HepG2 (cell line): ENCODE measurements at regions not wholly inside any gene's neighbourhood (a gene's known extent, or its start where the extent isn't known, plus 50 kb on each side); places are given as distances from the start of the nearest gene placed in this dataset.

Source experiments
- ATAD3A ChIP-seq: sonication (generic); formaldehyde crosslinking; IDR thresholded peaks from 2 replicates; pipeline ENCODE4 v1.4.0; 2020; ENCODE audit warnings: missing genetic modification reagents
- GFI1 ChIP-seq: sonication (generic); formaldehyde crosslinking; IDR thresholded peaks from 2 replicates; pipeline ENCODE4 v1.5.0; 2020; ENCODE audit warnings: missing genetic modification reagents, mild to moderate bottlenecking, borderline replicate concordance
- HMG20B ChIP-seq: conservative IDR thresholded peaks from 2 replicates; pipeline ENCODE4 v1.6.1; 2016; ENCODE audit warnings: missing genetic modification reagents, missing compliant biosample characterization
- HNF4A ChIP-seq: sonication (generic); formaldehyde crosslinking; IDR thresholded peaks from 2 replicates; pipeline ENCODE4 v1.4.0; 2020; ENCODE audit warnings: missing genetic modification reagents
- MEF2D ChIP-seq: sonication (generic); formaldehyde crosslinking; IDR thresholded peaks from 2 replicates; pipeline ENCODE4 v1.5.1; 2020; ENCODE audit warnings: mild to moderate bottlenecking, missing genetic modification reagents
- MEIS1 ChIP-seq: sonication (generic); formaldehyde crosslinking; IDR thresholded peaks from 2 replicates; pipeline ENCODE4 v1.9.0; 2021; ENCODE audit warnings: mild to moderate bottlenecking, missing genetic modification reagents, moderate library complexity, borderline replicate concordance
- NFYB ChIP-seq: sonication (generic); formaldehyde crosslinking; IDR thresholded peaks from 2 replicates; pipeline ENCODE4 v1.4.0; 2020; ENCODE audit warnings: missing genetic modification reagents
- SAFB2 ChIP-seq: sonication (generic); formaldehyde crosslinking; IDR thresholded peaks from 2 replicates; pipeline ENCODE4 v1.5.1; 2020; ENCODE audit warnings: missing genetic modification reagents, low read depth, mild to moderate bottlenecking, borderline replicate concordance
- ZC3H4 ChIP-seq: sonication (generic); formaldehyde crosslinking; IDR thresholded peaks from 2 replicates; pipeline ENCODE4 v1.4.0; 2020; ENCODE audit warnings: missing genetic modification reagents, borderline replicate concordance
- ZFAT ChIP-seq: sonication (generic); formaldehyde crosslinking; conservative IDR thresholded peaks from 2 replicates; pipeline ENCODE4 v1.8.1; 2023; ENCODE audit warnings: missing genetic modification reagents, inconsistent platforms
- ZFP1 ChIP-seq: IDR thresholded peaks from 2 replicates; pipeline ENCODE4 v1.6.1; 2016
- ZMYM4 ChIP-seq: sonication (generic); formaldehyde crosslinking; IDR thresholded peaks from 2 replicates; pipeline ENCODE4 v1.8.1; 2023; ENCODE audit warnings: mild to moderate bottlenecking, missing genetic modification reagents
- ZNF180 ChIP-seq: sonication (generic); formaldehyde crosslinking; IDR thresholded peaks from 2 replicates; pipeline ENCODE4 v1.4.0; 2020; ENCODE audit warnings: low read depth, missing genetic modification reagents, borderline replicate concordance
- ZNF430 ChIP-seq: sonication (generic); formaldehyde crosslinking; IDR thresholded peaks from 2 replicates; pipeline ENCODE4 v1.9.0; 2021; ENCODE audit warnings: mild to moderate bottlenecking, missing genetic modification reagents
- ZNF446 ChIP-seq: sonication (generic); formaldehyde crosslinking; IDR thresholded peaks from 2 replicates; pipeline ENCODE4 v1.5.0; 2020; ENCODE audit warnings: mild to moderate bottlenecking, missing genetic modification reagents
- ZNF501 ChIP-seq: sonication (generic); formaldehyde crosslinking; IDR thresholded peaks from 2 replicates; pipeline ENCODE4 v1.5.1; 2020; ENCODE audit warnings: mild to moderate bottlenecking, moderate library complexity, missing genetic modification reagents
- ZNF549 ChIP-seq: sonication (generic); formaldehyde crosslinking; IDR thresholded peaks from 2 replicates; pipeline ENCODE4 v1.5.0; 2020; ENCODE audit warnings: missing genetic modification reagents
- ZNF556 ChIP-seq: sonication (generic); formaldehyde crosslinking; IDR thresholded peaks from 2 replicates; pipeline ENCODE4 v1.4.0; 2020; ENCODE audit warnings: mild to moderate bottlenecking, missing genetic modification reagents, borderline replicate concordance
- ZNF563 ChIP-seq: sonication (generic); formaldehyde crosslinking; IDR thresholded peaks from 2 replicates; pipeline ENCODE4 v1.8.0; 2022; ENCODE audit warnings: mild to moderate bottlenecking, moderate library complexity, missing genetic modification reagents
- ZNF598 ChIP-seq: sonication (generic); formaldehyde crosslinking; IDR thresholded peaks from 2 replicates; pipeline ENCODE4 v1.5.1; 2020; ENCODE audit warnings: mild to moderate bottlenecking, missing genetic modification reagents, borderline replicate concordance
- ZNF709 ChIP-seq: sonication (generic); formaldehyde crosslinking; IDR thresholded peaks from 2 replicates; pipeline ENCODE4 v1.5.0; 2020; ENCODE audit warnings: mild to moderate bottlenecking, missing genetic modification reagents
- ZNF724P ChIP-seq: sonication (generic); formaldehyde crosslinking; IDR thresholded peaks from 2 replicates; pipeline ENCODE4 v1.8.0; 2022; ENCODE audit warnings: missing genetic modification reagents, borderline replicate concordance
- ZZZ3 ChIP-seq: sonication (generic); formaldehyde crosslinking; IDR thresholded peaks from 2 replicates; pipeline ENCODE4 v1.4.0; 2020; ENCODE audit warnings: missing genetic modification reagents, mild to moderate bottlenecking, borderline replicate concordance
- TF ChIP-seq, protein P1 (sequence below): sonication (generic); formaldehyde crosslinking; IDR thresholded peaks from 2 replicates; pipeline ENCODE4 v1.4.0; 2020; ENCODE audit warnings: mild to moderate bottlenecking, missing genetic modification reagents
- TF ChIP-seq, protein P2 (sequence below): IDR thresholded peaks from 2 replicates; pipeline ENCODE4 v1.6.1; 2016; ENCODE audit warnings: low read depth, borderline replicate concordance
- TF ChIP-seq, protein P3 (sequence below): sonication (generic); formaldehyde crosslinking; IDR thresholded peaks from 2 replicates; pipeline ENCODE4 v1.9.0; 2021; ENCODE audit warnings: missing genetic modification reagents, borderline replicate concordance
- TF ChIP-seq, protein P4 (sequence below): sonication (generic); formaldehyde crosslinking; IDR thresholded peaks from 2 replicates; pipeline ENCODE4 v1.4.0; 2020; ENCODE audit warnings: mild to moderate bottlenecking, missing genetic modification reagents
- TF ChIP-seq, protein P5 (sequence below): IDR thresholded peaks from 2 replicates; pipeline ENCODE4 v1.6.1; 2012; ENCODE audit warnings: inconsistent platforms
- TF ChIP-seq, protein P6 (sequence below): sonication (generic); formaldehyde crosslinking; IDR thresholded peaks from 2 replicates; pipeline ENCODE4 v1.4.0; 2020; ENCODE audit warnings: missing genetic modification reagents; ENCODE audit errors: not compliant biosample characterization

DNA sequence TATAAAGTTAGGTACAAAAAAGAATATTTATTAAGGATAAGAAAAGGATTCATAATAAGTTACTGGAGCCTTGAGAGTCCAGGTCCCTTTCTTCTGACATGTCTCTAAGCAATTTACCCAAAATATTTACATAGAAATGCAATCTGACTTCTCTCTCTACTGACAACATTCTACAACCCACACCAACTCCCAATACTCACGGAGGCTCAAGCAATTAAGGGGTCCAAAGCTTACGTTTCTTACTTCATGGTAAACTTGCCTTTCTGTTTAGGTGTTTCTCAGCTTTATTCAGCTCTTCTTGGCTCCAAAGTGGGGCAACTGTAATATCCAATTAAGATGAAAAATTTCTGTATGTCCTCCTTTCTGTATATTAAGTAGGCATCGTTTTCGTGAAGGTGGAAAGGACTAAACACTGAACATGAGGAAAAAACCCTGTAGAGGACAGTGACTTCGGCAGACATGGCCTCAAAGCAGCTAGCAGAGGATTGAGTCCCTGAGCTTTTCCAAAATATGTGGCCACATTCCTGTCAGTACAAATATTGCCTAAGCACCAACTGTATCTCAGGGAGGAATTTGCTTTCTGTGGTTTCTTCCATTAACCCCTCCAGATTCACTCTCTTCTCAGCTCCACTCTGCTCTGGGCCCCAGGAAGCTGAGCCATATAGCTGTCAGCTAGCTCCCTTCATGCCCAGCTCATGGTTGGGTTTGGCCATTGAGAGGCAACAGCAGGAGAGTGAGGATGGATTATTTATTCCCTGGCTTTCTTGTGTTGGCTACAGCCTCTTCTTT lies 67.9 kb upstream of the GLS start (continued):
- 0 out of 2 replicates have a peak, but pooled peaks have one; percentile 48 for TF ChIP-seq ZNF556 (CRISPR knock-in tag)
- TF ChIP-seq, protein P1, sequence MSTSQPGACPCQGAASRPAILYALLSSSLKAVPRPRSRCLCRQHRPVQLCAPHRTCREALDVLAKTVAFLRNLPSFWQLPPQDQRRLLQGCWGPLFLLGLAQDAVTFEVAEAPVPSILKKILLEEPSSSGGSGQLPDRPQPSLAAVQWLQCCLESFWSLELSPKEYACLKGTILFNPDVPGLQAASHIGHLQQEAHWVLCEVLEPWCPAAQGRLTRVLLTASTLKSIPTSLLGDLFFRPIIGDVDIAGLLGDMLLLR (CRISPR knock-in tag), result peak; percentile 42; the same call in 1 of the 2 replicates
- no peak for TF ChIP-seq ZNF549 (CRISPR knock-in tag)
- no peak for TF ChIP-seq ZZZ3
- no peak for TF ChIP-seq SAFB2 (CRISPR knock-in tag)
- no peak for TF ChIP-seq ZNF446 (CRISPR knock-in tag)
- no peak for TF ChIP-seq ZNF180 (CRISPR knock-in tag)
- TF ChIP-seq ZFP1, result 0 out of 2 replicates have a peak, but pooled peaks have one; percentile 39
- TF ChIP-seq MEF2D (CRISPR knock-in tag), result no peak
- TF ChIP-seq, protein P2, sequence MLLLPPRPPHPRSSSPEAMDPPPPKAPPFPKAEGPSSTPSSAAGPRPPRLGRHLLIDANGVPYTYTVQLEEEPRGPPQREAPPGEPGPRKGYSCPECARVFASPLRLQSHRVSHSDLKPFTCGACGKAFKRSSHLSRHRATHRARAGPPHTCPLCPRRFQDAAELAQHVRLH, result peak; percentile 69; the same call in 1 of the 2 replicates
- TF ChIP-seq, protein P3, sequence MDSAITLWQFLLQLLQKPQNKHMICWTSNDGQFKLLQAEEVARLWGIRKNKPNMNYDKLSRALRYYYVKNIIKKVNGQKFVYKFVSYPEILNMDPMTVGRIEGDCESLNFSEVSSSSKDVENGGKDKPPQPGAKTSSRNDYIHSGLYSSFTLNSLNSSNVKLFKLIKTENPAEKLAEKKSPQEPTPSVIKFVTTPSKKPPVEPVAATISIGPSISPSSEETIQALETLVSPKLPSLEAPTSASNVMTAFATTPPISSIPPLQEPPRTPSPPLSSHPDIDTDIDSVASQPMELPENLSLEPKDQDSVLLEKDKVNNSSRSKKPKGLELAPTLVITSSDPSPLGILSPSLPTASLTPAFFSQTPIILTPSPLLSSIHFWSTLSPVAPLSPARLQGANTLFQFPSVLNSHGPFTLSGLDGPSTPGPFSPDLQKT (CRISPR knock-in tag), result no peak
- no peak for TF ChIP-seq ZC3H4 (CRISPR knock-in tag)
- no peak for TF ChIP-seq ATAD3A (CRISPR knock-in tag)
- TF ChIP-seq ZNF598 (CRISPR knock-in tag), result no peak
- TF ChIP-seq HMG20B (CRISPR knock-in tag), result 0 out of 2 replicates have a peak, but pooled peaks have one; percentile 39
- TF ChIP-seq ZNF501 (CRISPR knock-in tag), result no peak
- no peak for TF ChIP-seq ZNF563
- peak; percentile 69 for TF ChIP-seq ZMYM4
- TF ChIP-seq, protein P4, sequence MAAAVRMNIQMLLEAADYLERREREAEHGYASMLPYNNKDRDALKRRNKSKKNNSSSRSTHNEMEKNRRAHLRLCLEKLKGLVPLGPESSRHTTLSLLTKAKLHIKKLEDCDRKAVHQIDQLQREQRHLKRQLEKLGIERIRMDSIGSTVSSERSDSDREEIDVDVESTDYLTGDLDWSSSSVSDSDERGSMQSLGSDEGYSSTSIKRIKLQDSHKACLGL (CRISPR knock-in tag), result no peak
- no peak for TF ChIP-seq MEIS1 (CRISPR knock-in tag)
- no peak for TF ChIP-seq NFYB (CRISPR knock-in tag)
- TF ChIP-seq, protein P5, sequence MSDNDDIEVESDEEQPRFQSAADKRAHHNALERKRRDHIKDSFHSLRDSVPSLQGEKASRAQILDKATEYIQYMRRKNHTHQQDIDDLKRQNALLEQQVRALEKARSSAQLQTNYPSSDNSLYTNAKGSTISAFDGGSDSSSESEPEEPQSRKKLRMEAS, result peak; percentile 71
- peak; percentile 69; the same call in 1 of the 2 replicates for TF ChIP-seq GFI1 (CRISPR knock-in tag)
- TF ChIP-seq, protein P6, sequence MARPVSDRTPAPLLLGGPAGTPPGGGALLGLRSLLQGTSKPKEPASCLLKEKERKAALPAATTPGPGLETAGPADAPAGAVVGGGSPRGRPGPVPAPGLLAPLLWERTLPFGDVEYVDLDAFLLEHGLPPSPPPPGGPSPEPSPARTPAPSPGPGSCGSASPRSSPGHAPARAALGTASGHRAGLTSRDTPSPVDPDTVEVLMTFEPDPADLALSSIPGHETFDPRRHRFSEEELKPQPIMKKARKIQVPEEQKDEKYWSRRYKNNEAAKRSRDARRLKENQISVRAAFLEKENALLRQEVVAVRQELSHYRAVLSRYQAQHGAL (CRISPR knock-in tag), result no peak
- no peak for TF ChIP-seq ZNF709 (CRISPR knock-in tag)
- TF ChIP-seq ZFAT (CRISPR knock-in tag), result no peak; the same call in 1 of the 2 replicates
- peak; percentile 50 for TF ChIP-seq HNF4A (CRISPR knock-in tag)
- no peak for TF ChIP-seq ZNF430 (CRISPR knock-in tag)
- no peak for TF ChIP-seq ZNF724P (CRISPR knock-in tag)
